ENCODE measurements at regions not wholly inside any gene's neighbourhood (a gene's known extent, or its start where the extent isn't known, plus 50 kb on each side); places are given as distances from the start of the nearest gene placed in this dataset.

GRCh38 chr14:94907626-94908261, 137.8 kb upstream of the GSC start:
- H3K27me3 ChIP-seq (ENCODE audit: low read depth): peaks cover 53% of the 10 kb centered on the region
- H3K9me3 ChIP-seq (replicated peaks): peaks cover 21% of the 10 kb centered on the region
- H3K4me3 ChIP-seq: no peak overlapping the region
- TF ChIP-seq CTCF (IDR thresholded peaks at IDR 0.05; ENCODE audit: borderline replicate concordance): no peak
- no peaks in the 10 kb centered on the region for H3K36me3 ChIP-seq
- intact Hi-C loops (cut with micrococcal nuclease): no loop called here
- DNase-seq: no peak
- no peaks in the 10 kb centered on the region for H3K4me1 ChIP-seq
- no peak overlapping the region for H3K27ac ChIP-seq (replicated peaks)

DNA sequence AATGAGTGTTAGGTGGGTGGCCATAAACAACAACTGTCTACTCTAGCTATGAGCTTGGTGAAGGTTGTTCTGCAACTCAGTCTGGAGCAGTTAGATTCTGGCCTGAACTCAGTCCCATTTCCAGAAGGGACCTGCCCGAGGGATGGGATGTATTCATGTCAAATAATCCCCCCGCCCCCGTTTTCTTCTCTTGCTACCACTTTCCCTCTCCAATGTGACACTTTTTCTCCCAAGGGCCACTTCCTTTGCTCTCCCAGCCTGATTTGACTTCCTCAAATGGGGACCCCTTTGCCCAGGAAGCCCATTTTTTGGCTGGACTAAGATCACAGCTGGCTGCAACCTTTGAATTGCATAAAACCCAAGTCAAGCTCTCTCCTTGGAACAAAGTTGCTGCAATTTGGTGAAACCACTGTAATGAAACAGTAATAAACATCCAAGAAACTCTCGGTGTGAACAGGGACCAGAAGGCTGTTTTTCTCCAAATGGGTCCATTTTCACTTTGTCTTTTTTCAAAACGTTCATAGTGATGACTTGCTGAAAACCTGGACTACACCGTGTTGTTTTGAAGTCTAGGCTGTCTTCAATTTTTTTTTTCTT, 137.2 kb upstream of the GSC start:
- Histone ChIP-seq H3K27ac (replicated peaks) (no peak overlapping the region), H3K4me3 (no peak overlapping the region), H3K9me3 (replicated peaks) (peaks cover 14% of the 10 kb centered on the region), H3K4me1 (no peaks in the 10 kb centered on the region), H3K27me3 (ENCODE audit: low read depth) (peaks cover 60% of the 10 kb centered on the region), H3K36me3 (no peaks in the 10 kb centered on the region)
- no peak for TF ChIP-seq CTCF (IDR thresholded peaks at IDR 0.05; ENCODE audit: borderline replicate concordance)
- intact Hi-C loops (cut with micrococcal nuclease): no loop called here
- no peak for DNase-seq

DNA sequence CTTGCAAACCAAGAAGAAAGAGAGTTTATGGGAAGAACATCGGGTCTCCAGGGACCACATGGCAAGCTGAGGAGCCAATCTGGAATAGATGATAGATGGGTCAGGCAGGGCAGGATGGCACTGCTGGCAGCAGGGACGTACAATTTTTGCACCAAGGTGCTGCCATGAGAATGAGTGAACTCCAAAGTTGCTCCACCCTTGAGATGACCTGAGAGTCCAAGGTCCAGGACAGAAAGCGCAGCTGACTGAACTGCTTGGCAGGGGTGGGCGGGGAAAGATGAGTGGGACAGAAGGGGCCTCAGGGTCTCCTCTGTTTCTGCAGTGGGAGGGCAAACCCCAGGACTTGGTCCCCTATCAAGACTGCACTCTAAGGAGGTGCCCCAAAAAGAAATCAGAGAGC, 136.7 kb upstream of the GSC start:
- Histone ChIP-seq H3K27me3 (ENCODE audit: low read depth) (peaks cover 65% of the 10 kb centered on the region), H3K36me3 (no peaks in the 10 kb centered on the region), H3K27ac (replicated peaks) (no peak overlapping the region), H3K9me3 (replicated peaks) (peaks cover 9% of the 10 kb centered on the region), H3K4me3 (no peak overlapping the region), H3K4me1 (no peaks in the 10 kb centered on the region)
- intact Hi-C loops (cut with micrococcal nuclease): no loop called here
- no peak for DNase-seq
- TF ChIP-seq CTCF (IDR thresholded peaks at IDR 0.05; ENCODE audit: borderline replicate concordance): no peak

- intact Hi-C loops (cut with micrococcal nuclease): no loop called here
- peaks cover 68% of the 10 kb centered on the region for H3K27me3 ChIP-seq (ENCODE audit: low read depth)
- H3K4me3 ChIP-seq: no peak overlapping the region
- H3K4me1 ChIP-seq: no peaks in the 10 kb centered on the region
- DNase-seq: no peak
- no peak overlapping the region for H3K27ac ChIP-seq (replicated peaks)
- no peak for TF ChIP-seq CTCF (IDR thresholded peaks at IDR 0.05; ENCODE audit: borderline replicate concordance)
- no peaks in the 10 kb centered on the region for H3K9me3 ChIP-seq (replicated peaks)
- no peaks in the 10 kb centered on the region for H3K36me3 ChIP-seq
Measured at GRCh38 chr14:94904636-94905035, 134.7 kb upstream of the GSC start.

DNA sequence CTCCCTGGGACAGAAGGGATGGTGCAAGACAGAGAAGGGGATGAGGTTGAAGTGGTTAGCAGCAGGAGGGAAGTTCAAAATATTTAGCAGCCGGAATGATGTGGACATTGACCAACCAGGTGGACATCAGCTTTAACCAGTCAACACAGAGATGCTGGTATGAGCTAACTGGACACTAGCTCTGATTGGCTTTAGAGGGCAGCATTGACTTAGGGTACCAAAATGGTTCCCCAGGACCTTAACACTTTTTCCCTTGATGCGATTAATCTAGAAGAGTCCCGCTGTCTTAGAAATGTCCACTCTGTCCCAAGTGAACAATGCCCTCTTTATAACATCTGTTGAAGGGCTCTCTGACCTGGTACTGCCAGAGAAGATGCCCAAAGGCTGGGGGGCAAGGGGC, 134.0 kb upstream of the GSC start:
- peak; percentile 27 for TF ChIP-seq CTCF (IDR thresholded peaks at IDR 0.05; ENCODE audit: borderline replicate concordance)
- Histone ChIP-seq H3K9me3 (replicated peaks) (no peaks in the 10 kb centered on the region), H3K27ac (replicated peaks) (no peak overlapping the region), H3K4me3 (no peak overlapping the region), H3K27me3 (ENCODE audit: low read depth) (peaks cover 67% of the 10 kb centered on the region), H3K4me1 (no peaks in the 10 kb centered on the region), H3K36me3 (no peaks in the 10 kb centered on the region)
- intact Hi-C loops (cut with micrococcal nuclease): no loop called here
- no peak for DNase-seq

All from left ventricle myocardium inferior (tissue), 1 donor.